ENCODE measurements at regions not wholly inside any gene's neighbourhood (a gene's known extent, or its start where the extent isn't known, plus 50 kb on each side); places are given as distances from the start of the nearest gene placed in this dataset.
A peak's percentile ranks its signal among the peaks of the same experiment; 100 is the strongest.

GRCh38 chr5:159817262-159818029, 98.8 kb upstream of the ADRA1B start:
- no peak overlapping the region for H3K4me3 ChIP-seq (ENCODE audit: severe bottlenecking)
- ATAC-seq (ENCODE audit: low read depth), result peak; percentile 87
- peak overlapping the region; percentile 83 for H3K27ac ChIP-seq (ENCODE audit: poor library complexity, severe bottlenecking)
- peaks cover 43% of the 10 kb centered on the region for H3K4me1 ChIP-seq (ENCODE audit: insufficient read depth, poor library complexity, severe bottlenecking)
- no peak for DNase-seq (ENCODE audit: low spot score)
- H3K9me3 ChIP-seq (ENCODE audit: severe bottlenecking), result no peaks in the 10 kb centered on the region
- H3K36me3 ChIP-seq (ENCODE audit: low read depth), result no peaks in the 10 kb centered on the region
- TF ChIP-seq CTCF (IDR thresholded peaks at IDR 0.05; ENCODE audit: poor library complexity, severe bottlenecking), result no peak
- no peaks in the 10 kb centered on the region for H3K27me3 ChIP-seq (ENCODE audit: insufficient read depth, poor library complexity, severe bottlenecking)

GRCh38 chr5:159819591-159820411, 96.5 kb upstream of the ADRA1B start:
- DNase-seq (ENCODE audit: low spot score) (peak; percentile 75), ATAC-seq (ENCODE audit: low read depth) (peak; percentile 60)
- H3K9me3 ChIP-seq (ENCODE audit: severe bottlenecking), result no peaks in the 10 kb centered on the region
- no peaks in the 10 kb centered on the region for H3K36me3 ChIP-seq (ENCODE audit: low read depth)
- peak overlapping the region; percentile 24 for H3K27ac ChIP-seq (ENCODE audit: poor library complexity, severe bottlenecking)
- no peak for TF ChIP-seq CTCF (IDR thresholded peaks at IDR 0.05; ENCODE audit: poor library complexity, severe bottlenecking)
- H3K4me1 ChIP-seq (ENCODE audit: insufficient read depth, poor library complexity, severe bottlenecking), result peaks cover 47% of the 10 kb centered on the region
- no peak overlapping the region for H3K4me3 ChIP-seq (ENCODE audit: severe bottlenecking)
- H3K27me3 ChIP-seq (ENCODE audit: insufficient read depth, poor library complexity, severe bottlenecking), result no peaks in the 10 kb centered on the region

DNA sequence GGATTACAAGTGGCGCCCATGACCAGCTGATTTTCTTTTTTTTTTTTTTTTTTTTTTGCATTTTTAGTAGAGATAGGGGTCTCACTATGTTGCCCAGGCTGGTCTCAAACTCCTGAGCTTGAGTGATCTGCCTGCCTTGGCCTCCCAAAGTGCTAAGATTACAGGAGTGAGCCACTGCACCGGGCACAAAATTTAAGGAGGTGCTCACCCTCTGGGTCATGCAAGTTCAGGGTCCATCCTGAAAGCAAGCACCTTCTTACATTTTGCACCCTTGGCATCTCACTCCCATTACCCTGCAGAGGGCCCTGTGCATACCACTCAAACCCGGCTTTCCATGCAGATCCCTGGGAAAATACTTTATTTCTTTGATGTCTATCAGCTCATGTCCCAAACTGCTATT, 95.6 kb upstream of the ADRA1B start:
- Histone ChIP-seq H3K27me3 (ENCODE audit: insufficient read depth, poor library complexity, severe bottlenecking) (no peaks in the 10 kb centered on the region), H3K36me3 (ENCODE audit: low read depth) (no peaks in the 10 kb centered on the region), H3K27ac (ENCODE audit: poor library complexity, severe bottlenecking) (peak overlapping the region; percentile 24), H3K9me3 (ENCODE audit: severe bottlenecking) (no peaks in the 10 kb centered on the region), H3K4me3 (ENCODE audit: severe bottlenecking) (no peak overlapping the region), H3K4me1 (ENCODE audit: insufficient read depth, poor library complexity, severe bottlenecking) (peaks cover 47% of the 10 kb centered on the region)
- DNase-seq (ENCODE audit: low spot score), result no peak
- TF ChIP-seq CTCF (IDR thresholded peaks at IDR 0.05; ENCODE audit: poor library complexity, severe bottlenecking), result no peak
- no peak for ATAC-seq (ENCODE audit: low read depth)

GRCh38 chr5:159821461-159821940, 94.8 kb upstream of the ADRA1B start:
- Histone ChIP-seq H3K4me3 (ENCODE audit: severe bottlenecking) (no peak overlapping the region), H3K27me3 (ENCODE audit: insufficient read depth, poor library complexity, severe bottlenecking) (no peaks in the 10 kb centered on the region), H3K4me1 (ENCODE audit: insufficient read depth, poor library complexity, severe bottlenecking) (peaks cover 47% of the 10 kb centered on the region), H3K36me3 (ENCODE audit: low read depth) (no peaks in the 10 kb centered on the region), H3K27ac (ENCODE audit: poor library complexity, severe bottlenecking) (no peak overlapping the region), H3K9me3 (ENCODE audit: severe bottlenecking) (no peaks in the 10 kb centered on the region)
- no peak for TF ChIP-seq CTCF (IDR thresholded peaks at IDR 0.05; ENCODE audit: poor library complexity, severe bottlenecking)
- ATAC-seq (ENCODE audit: low read depth) (no peak), DNase-seq (ENCODE audit: low spot score) (no peak)
